Neuronal stem cell (in vitro differentiated cells): ENCODE measurements at regions not wholly inside any gene's neighbourhood (a gene's known extent, or its start where the extent isn't known, plus 50 kb on each side); places are given as distances from the start of the nearest gene placed in this dataset.

Experiments used
- DNase-seq: peaks from one replicate; pipeline ENCODE4 v3.0.0-alpha.2; 2013; ENCODE audit warnings: low spot score
- H2AFZ ChIP-seq: one replicate; pipeline ENCODE4 v1.6.1; 2013; ENCODE audit warnings: mild to moderate bottlenecking, low read length, inconsistent platforms
- H2AK5ac ChIP-seq: 2 replicates; pipeline ENCODE4 v1.6.1; 2013; ENCODE audit warnings: low read depth, mild to moderate bottlenecking, inconsistent platforms, low read length, moderate library complexity, mixed read lengths
- H2BK120ac ChIP-seq: 2 replicates; pipeline ENCODE4 v1.6.1; 2013; ENCODE audit warnings: low read depth, mild to moderate bottlenecking, inconsistent platforms, low read length, moderate library complexity, mixed read lengths
- H2BK12ac ChIP-seq: one replicate; pipeline ENCODE4 v1.6.1; 2013; ENCODE audit warnings: low read length, inconsistent platforms
- H2BK15ac ChIP-seq: 2 replicates; pipeline ENCODE4 v1.6.1; 2013; ENCODE audit warnings: mild to moderate bottlenecking, low read length, inconsistent platforms, mixed read lengths
- H2BK5ac ChIP-seq: one replicate; pipeline ENCODE4 v1.6.1; 2013; ENCODE audit warnings: inconsistent platforms, mild to moderate bottlenecking, low read length, moderate library complexity
- H3K14ac ChIP-seq: one replicate; pipeline ENCODE4 v1.6.1; 2013; ENCODE audit warnings: low read length, inconsistent platforms
- H3K18ac ChIP-seq: 2 replicates; pipeline ENCODE4 v1.6.1; 2013; ENCODE audit warnings: low read length, inconsistent platforms
- H3K23ac ChIP-seq: 2 replicates; pipeline ENCODE4 v1.6.1; 2013; ENCODE audit warnings: low read depth, mild to moderate bottlenecking, mixed read lengths, low read length, inconsistent platforms; ENCODE audit not compliant: poor library complexity
- H3K27ac ChIP-seq: replicated peaks from 3 replicates; pipeline ENCODE4 v1.5.1; 2013; ENCODE audit warnings: low read length, inconsistent platforms
- H3K27me3 ChIP-seq, 3 experiments: 2 replicates each; pipeline ENCODE4 v1.6.1; 2013; ENCODE audit warnings: low read length in 3 of 3, mild to moderate bottlenecking in 2 of 3, inconsistent platforms in 1 of 3, low read depth in 1 of 3, mixed read lengths in 1 of 3, moderate library complexity in 1 of 3; ENCODE audit not compliant: control insufficient read depth in 3 of 3, insufficient read depth in 3 of 3
- H3K36me3 ChIP-seq, 2 donors: replicated peaks in 1 of 2; 2 replicates each; pipeline ENCODE4 v1.6.1; 2013; ENCODE audit warnings: low read length in 2 of 2; ENCODE audit not compliant: control insufficient read depth in 2 of 2, insufficient read depth in 2 of 2
- H3K4ac ChIP-seq: 2 replicates; pipeline ENCODE4 v1.6.1; 2013; ENCODE audit warnings: inconsistent platforms, mild to moderate bottlenecking, low read length, moderate library complexity
- H3K4me1 ChIP-seq, 2 donors: 1 replicate in 1 of 2; 2 replicates in 1 of 2; pipeline ENCODE4 v1.6.1; 2013; ENCODE audit warnings: low read length in 2 of 2, low read depth in 1 of 2; ENCODE audit not compliant: control insufficient read depth in 2 of 2, insufficient read depth in 1 of 2
- H3K4me2 ChIP-seq: one replicate; pipeline ENCODE4 v1.6.1; 2013; ENCODE audit warnings: mild to moderate bottlenecking, low read length, inconsistent platforms; ENCODE audit not compliant: insufficient read depth, poor library complexity, severe bottlenecking
- H3K4me3 ChIP-seq, 2 donors: 2 replicates each; pipeline ENCODE4 v1.5.1; 2013; ENCODE audit warnings: low read length in 2 of 2, mild to moderate bottlenecking in 2 of 2, inconsistent platforms in 1 of 2, moderate library complexity in 1 of 2
- H3K79me1 ChIP-seq: one replicate; pipeline ENCODE4 v1.6.1; 2013; ENCODE audit warnings: low read depth, mild to moderate bottlenecking, inconsistent platforms, low read length, moderate library complexity
- H3K9ac ChIP-seq: one replicate; pipeline ENCODE4 v1.6.1; 2013; ENCODE audit warnings: mild to moderate bottlenecking, low read depth, low read length, inconsistent platforms; ENCODE audit not compliant: poor library complexity
- H3K9me3 ChIP-seq, 2 donors: replicated peaks in 1 of 2; 2 replicates each; pipeline versions ENCODE3 to v1.6.1; 2013; ENCODE audit warnings: low read length in 2 of 2, mild to moderate bottlenecking in 2 of 2, inconsistent platforms in 1 of 2, low read depth in 1 of 2, mixed read lengths in 1 of 2, moderate library complexity in 1 of 2; ENCODE audit not compliant: control insufficient read depth in 2 of 2, insufficient read depth in 1 of 2
- H4K8ac ChIP-seq: one replicate; pipeline ENCODE4 v1.6.1; 2013; ENCODE audit warnings: low read depth, mild to moderate bottlenecking, inconsistent platforms, low read length, moderate library complexity
- H4K91ac ChIP-seq: one replicate; pipeline ENCODE4 v1.6.1; 2013; ENCODE audit warnings: low read length, low read depth, mild to moderate bottlenecking, inconsistent platforms; ENCODE audit not compliant: poor library complexity
- WGBS, 2 donors: extraction: QIAGEN DNeasy Blood & Tissue Kit; methylation state at CpG; one replicate each; pipeline ENCODE4 v1.1.7; 2013; ENCODE audit warnings: missing lambda C conversion rate in 2 of 2, mixed read lengths in 1 of 2; ENCODE audit not compliant: insufficient read length in 2 of 2, insufficient replicate concordance in 1 of 2; ENCODE audit errors: extremely low coverage in 2 of 2; 5-methylcytosine and 5-hydroxymethylcytosine counted together

DNA sequence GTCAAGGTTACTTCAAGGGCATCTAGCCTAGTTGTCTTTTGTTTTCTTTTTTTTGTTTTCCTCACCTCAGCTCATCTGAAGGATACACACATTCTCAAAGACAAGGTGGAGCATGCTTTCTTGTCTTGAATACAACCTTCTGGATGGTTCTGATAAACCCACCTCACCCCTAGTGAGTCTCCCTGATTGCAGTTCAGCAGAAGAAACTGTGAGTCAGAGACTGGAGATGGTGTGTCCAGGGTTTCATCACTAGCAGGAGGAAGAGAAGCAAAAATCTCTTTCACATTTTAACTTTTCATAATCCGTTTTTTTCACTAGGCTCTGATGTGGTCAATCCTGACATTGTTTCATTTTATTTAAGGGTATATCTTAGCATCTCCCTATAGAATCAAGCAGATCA, 143.0 kb upstream of the NRBF2 start:
- no peak for DNase-seq
- no peak overlapping the region for H3K14ac ChIP-seq
- H3K4me3 ChIP-seq, result no peak overlapping the region
- H4K91ac ChIP-seq, result no peak overlapping the region
- H4K8ac ChIP-seq, result no peak overlapping the region
- no peaks in the 10 kb centered on the region for H3K9me3 ChIP-seq
- H3K27me3 ChIP-seq, result no peaks in the 10 kb centered on the region
- H3K36me3 ChIP-seq, result no peaks in the 10 kb centered on the region
- H2AK5ac ChIP-seq, result no peak overlapping the region
- no peak overlapping the region for H2BK12ac ChIP-seq
- H2AFZ ChIP-seq, result no peak overlapping the region
- H2BK15ac ChIP-seq, result no peak overlapping the region
- H3K4me2 ChIP-seq, result no peak overlapping the region
- H2BK5ac ChIP-seq, result no peak overlapping the region
- no CpG with 5 or more reads among the region's 1 CpG for WGBS, 2 donors
- no peak overlapping the region for H2BK120ac ChIP-seq
- no peaks in the 10 kb centered on the region for H3K79me1 ChIP-seq
- H3K27ac ChIP-seq, result no peak overlapping the region
- H3K23ac ChIP-seq, result no peak overlapping the region
- no peak overlapping the region for H3K18ac ChIP-seq
- H3K4ac ChIP-seq, result no peak overlapping the region
- H3K4me1 ChIP-seq, result peaks cover 0 to 10% of the 10 kb centered on the region in 2 donors
- H3K9ac ChIP-seq, result no peak overlapping the region

DNA sequence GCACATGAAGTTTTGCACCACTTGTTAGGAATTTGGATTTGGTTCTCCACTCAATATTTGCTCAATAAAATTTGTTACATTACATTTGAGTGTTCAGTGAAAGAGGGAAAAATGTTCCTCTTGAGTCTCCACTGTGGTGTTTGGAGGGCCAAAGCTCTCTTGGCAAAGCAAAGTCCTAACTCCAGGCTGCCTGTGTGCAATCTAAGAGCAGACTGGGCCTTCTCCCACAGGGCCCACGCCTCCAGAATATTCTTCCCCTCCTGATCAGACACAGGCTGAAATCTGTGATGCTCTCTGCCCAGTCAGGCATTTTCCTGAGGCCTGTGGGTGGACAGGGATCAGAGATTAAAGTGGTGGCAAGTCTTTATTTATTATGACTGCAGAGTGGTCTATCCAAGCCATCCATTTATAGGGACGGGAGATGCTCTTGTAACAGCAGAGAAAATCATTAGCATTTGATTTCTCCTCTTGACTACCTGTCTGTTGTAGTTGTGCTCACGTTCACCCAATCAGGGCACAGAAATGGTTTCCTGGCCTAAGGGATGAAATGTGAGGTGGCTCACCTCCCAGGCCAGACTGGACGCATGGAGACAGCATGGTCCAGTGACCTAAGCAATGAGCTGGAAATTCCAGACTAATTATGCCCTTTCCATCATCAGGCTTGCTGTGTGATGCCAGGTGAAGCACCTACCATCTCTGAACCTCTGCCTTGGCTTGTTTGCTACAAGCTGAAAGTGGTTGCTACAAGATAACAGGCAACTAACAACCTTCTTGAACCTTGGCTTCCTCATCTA, 147.1 kb upstream of the NRBF2 start:
- no peak overlapping the region for H3K18ac ChIP-seq
- WGBS, 2 donors, result no CpG with 5 or more reads among the region's 4 CpGs
- H2BK120ac ChIP-seq, result no peak overlapping the region
- no peak overlapping the region for H3K14ac ChIP-seq
- H2BK12ac ChIP-seq, result no peak overlapping the region
- no peak overlapping the region for H3K27ac ChIP-seq
- H3K4ac ChIP-seq, result no peak overlapping the region
- no peak overlapping the region for H3K23ac ChIP-seq
- H3K79me1 ChIP-seq, result no peaks in the 10 kb centered on the region
- H3K9me3 ChIP-seq, result no peaks in the 10 kb centered on the region
- no peak for DNase-seq
- H3K4me1 ChIP-seq, result peaks cover 0 to 13% of the 10 kb centered on the region in 2 donors
- no peak overlapping the region for H3K4me3 ChIP-seq
- H2AFZ ChIP-seq, result no peak overlapping the region
- no peak overlapping the region for H2BK5ac ChIP-seq
- H3K27me3 ChIP-seq, result no peaks in the 10 kb centered on the region
- H2BK15ac ChIP-seq, result no peak overlapping the region
- H2AK5ac ChIP-seq, result no peak overlapping the region
- no peaks in the 10 kb centered on the region for H3K36me3 ChIP-seq
- H3K9ac ChIP-seq, result no peak overlapping the region
- H3K4me2 ChIP-seq, result no peak overlapping the region
- H4K8ac ChIP-seq, result no peak overlapping the region
- no peak overlapping the region for H4K91ac ChIP-seq

DNA sequence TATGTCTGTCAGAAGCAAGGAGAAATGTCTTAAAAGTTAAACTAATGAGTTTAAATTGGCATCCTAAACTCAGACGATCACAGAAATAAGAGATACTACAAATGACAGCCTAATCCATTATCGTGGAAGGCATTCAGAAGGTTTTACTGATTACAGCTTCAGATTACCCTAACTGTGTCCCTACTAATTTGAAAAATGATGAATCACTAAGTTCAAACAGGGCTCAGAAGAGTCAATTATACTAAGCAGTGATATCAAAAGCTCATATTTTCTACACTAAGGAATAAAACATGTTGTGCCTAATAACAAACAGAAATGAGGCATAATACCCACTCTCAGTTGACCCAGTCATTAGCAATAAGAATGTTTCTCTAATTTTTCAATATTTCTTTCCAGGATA, 152.0 kb upstream of the NRBF2 start:
- Histone ChIP-seq H3K4me2 (no peak overlapping the region), H3K4me3 (no peak overlapping the region), H2AK5ac (no peak overlapping the region), H2BK120ac (no peak overlapping the region), H3K18ac (no peak overlapping the region), H3K36me3 (no peaks in the 10 kb centered on the region), H3K4ac (no peak overlapping the region), H4K8ac (no peak overlapping the region), H2AFZ (no peak overlapping the region), H3K9me3 (no peaks in the 10 kb centered on the region), H2BK15ac (no peak overlapping the region), H3K27ac (no peak overlapping the region), H2BK12ac (no peak overlapping the region), H3K23ac (no peak overlapping the region), H3K9ac (no peak overlapping the region), H3K79me1 (no peaks in the 10 kb centered on the region), H3K14ac (no peak overlapping the region), H4K91ac (no peak overlapping the region), H3K4me1 (peaks cover 0 to 8% of the 10 kb centered on the region in 2 donors), H2BK5ac (no peak overlapping the region), H3K27me3 (no peaks in the 10 kb centered on the region)
- WGBS, 2 donors, result no CpG with 5 or more reads among the region's 2 CpGs
- DNase-seq, result no peak

DNA sequence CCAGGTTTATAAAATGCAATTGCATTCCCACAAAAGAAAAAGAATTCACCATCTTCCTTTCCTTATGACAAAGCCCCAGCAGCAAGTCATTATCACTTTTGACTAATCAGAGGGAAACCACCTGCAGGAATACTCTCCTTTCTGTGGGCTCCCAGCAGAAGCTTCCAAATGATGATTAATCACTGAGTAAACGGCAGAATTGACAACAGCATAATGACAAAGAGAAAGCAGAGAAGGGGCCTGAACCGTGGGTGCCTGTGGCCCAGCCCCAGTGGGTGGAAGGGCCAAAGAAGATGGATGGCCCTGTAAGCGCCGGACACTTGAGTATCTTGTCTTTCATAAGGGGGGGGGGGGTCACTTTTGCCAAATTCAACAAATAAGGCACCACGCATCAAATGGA, 152.4 kb upstream of the NRBF2 start:
- no CpG with 5 or more reads among the region's 5 CpGs for WGBS, 2 donors
- peak overlapping the region; percentile 40 for H3K18ac ChIP-seq
- no peak overlapping the region for H3K27ac ChIP-seq
- H3K9me3 ChIP-seq, result peaks cover 0 to 3% of the 10 kb centered on the region in 2 donors
- no peak overlapping the region for H3K4ac ChIP-seq
- H2BK120ac ChIP-seq, result no peak overlapping the region
- H2AFZ ChIP-seq, result peak overlapping the region; percentile 11
- H4K8ac ChIP-seq, result no peak overlapping the region
- H2BK5ac ChIP-seq, result no peak overlapping the region
- no peak overlapping the region for H3K4me2 ChIP-seq
- H3K4me3 ChIP-seq, result no peak overlapping the region
- no peak overlapping the region for H3K23ac ChIP-seq
- H4K91ac ChIP-seq, result no peak overlapping the region
- H3K9ac ChIP-seq, result no peak overlapping the region
- H2BK15ac ChIP-seq, result no peak overlapping the region
- no peak overlapping the region for H2BK12ac ChIP-seq
- H3K4me1 ChIP-seq, result peaks cover 0 to 6% of the 10 kb centered on the region in 2 donors
- H2AK5ac ChIP-seq, result no peak overlapping the region
- H3K27me3 ChIP-seq, result no peaks in the 10 kb centered on the region
- H3K14ac ChIP-seq, result no peak overlapping the region
- DNase-seq, result no peak
- no peaks in the 10 kb centered on the region for H3K79me1 ChIP-seq
- H3K36me3 ChIP-seq, result no peaks in the 10 kb centered on the region
